GM21786 (cell line): ENCODE measurements at regions not wholly inside any gene's neighbourhood (a gene's known extent, or its start where the extent isn't known, plus 50 kb on each side); places are given as distances from the start of the nearest gene placed in this dataset.

ENCODE experiments used
- ATAC-seq: cut with Tn5 transposase; IDR thresholded peaks from one replicate; pipeline ENCODE4 v1.9.1; 2021; ENCODE audit not compliant: unreplicated experiment

DNA sequence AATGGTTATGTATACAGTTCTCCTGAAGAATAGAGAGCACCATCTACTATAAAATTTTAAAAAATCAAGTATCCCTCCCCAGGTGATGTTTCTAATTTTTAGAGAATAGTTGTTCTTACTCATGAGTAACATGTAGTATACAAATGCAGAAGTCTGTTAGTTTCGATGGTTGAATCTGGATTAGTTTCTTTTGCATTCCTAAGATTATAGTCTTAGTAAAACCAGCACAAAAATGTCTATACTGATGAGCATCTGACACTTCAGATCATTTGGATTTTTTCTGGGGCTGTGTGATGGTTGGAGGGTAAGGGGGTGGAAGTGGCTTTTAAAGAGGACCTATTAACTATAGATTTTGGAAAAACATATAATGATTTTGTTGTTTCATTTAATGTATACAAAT, 167.3 kb upstream of the SGO1 start:
- ATAC-seq, result no peak

GRCh38 chr3:20352546-20353179, 166.7 kb upstream of the SGO1 start:
- no peak for ATAC-seq

DNA sequence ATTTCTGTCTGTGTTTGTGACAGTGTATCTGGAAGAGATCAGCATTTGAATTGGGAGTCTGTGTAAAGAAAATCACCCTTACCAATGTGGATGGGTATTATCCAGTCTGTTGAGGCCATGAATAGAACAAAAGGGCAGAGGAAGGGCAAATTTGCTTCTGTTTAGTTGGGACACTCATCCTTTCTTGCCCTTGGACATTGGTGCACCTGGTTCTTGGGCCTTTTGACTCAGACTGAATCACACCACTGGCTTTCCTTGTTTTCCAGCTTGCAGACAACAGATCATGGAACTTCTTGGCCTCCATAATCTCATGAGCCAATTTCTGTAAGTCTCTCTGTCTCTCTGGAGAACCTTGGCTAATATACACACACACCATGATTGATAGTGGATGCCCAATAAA, 164.4 kb upstream of the SGO1 start:
- no peak for ATAC-seq

- no peak for ATAC-seq
These were observed 160.9 kb upstream of the SGO1 start for GRCh38 chr3:20346916-20347315.

DNA sequence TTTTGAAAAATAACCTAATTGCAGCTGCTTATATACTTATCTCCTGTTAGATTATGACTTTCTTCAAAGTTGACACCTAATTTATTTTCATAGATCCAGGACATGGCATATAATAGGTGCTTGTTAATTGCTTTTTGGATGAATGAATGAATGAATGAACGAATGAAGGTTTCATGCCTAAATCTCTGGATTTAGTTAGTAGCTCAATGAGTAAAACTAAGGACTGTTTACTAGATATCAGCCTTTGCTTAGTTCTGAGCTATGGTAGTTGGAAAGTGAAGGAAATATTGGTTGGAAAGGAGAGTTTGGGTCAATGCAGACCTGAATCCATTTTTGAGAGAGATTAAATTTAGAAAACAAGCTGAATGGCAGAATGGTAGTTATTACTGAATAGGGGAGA, 160.4 kb upstream of the SGO1 start:
- no peak for ATAC-seq

GRCh38 chr3:20344400-20344959, 158.5 kb upstream of the SGO1 start:
- no peak for ATAC-seq

DNA sequence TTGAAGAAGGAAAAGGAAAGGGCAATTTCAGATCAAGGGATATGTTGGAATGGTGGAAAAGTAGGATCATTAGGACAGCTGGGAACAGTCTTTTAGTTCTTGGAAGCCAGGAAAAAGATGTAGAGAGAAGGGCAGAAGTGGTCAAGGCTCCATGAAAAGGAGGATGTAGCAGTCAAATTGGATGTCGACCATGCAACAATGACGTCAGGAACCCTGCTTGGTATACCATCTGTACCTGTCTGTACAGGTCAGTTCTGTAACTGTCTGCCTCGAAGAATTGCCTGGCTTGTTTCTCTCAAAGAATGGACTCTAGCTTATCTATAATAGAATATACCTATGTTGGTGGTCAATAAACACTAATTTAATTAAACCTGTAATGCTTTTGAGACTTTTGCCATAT, 157.8 kb upstream of the SGO1 start:
- no peak for ATAC-seq

- peak; percentile 88 for ATAC-seq
These were observed 154.4 kb upstream of the SGO1 start for GRCh38 chr3:20340324-20340928.

GRCh38 chr3:20336572-20336971, 150.6 kb upstream of the SGO1 start:
- no peak for ATAC-seq

- ATAC-seq, result no peak
These were observed 148.8 kb upstream of the SGO1 start for GRCh38 chr3:20334842-20335241.

DNA sequence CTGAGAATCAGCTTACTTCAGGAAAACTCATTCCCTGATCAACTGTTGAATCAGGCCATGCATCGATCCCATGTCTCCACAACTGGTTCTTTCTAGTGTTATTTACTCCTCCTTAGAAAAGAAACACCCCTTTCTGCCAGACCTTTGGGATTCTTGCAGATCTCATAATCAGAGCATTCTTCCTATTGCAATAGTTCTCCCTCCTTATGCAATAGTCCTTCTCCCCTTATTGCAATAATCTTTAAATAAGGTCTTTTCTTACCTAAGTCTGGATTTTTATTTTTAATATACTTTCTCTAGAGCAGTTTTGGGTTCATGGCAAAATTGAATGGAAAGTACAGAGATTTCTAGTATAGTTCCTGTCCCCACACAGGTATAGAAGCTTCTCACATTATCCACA, 141.9 kb upstream of the SGO1 start:
- ATAC-seq, result no peak

- ATAC-seq, result no peak
These were observed 140.5 kb upstream of the SGO1 start for GRCh38 chr3:20326541-20326940.

DNA sequence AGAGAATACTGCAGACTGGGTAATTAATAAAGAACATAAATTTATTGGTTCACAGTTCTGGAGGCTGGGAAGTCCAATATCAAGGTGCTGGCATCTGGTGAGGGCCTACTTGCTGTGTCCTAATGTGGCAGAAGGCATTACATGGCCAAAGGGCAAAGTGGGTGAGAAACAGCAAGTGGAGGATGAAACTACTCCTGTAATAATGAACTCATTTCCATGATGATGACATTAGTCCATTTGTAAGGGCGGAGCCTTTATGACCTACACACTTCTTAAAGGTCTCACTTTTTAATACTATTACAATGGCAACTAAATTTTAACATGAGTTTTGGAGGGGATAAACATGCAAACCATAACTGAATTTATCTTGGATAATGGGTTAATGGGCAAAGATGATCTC, 139.6 kb upstream of the SGO1 start:
- no peak for ATAC-seq

GRCh38 chr3:20324664-20325478, 138.9 kb upstream of the SGO1 start:
- peak; percentile 99 for ATAC-seq

DNA sequence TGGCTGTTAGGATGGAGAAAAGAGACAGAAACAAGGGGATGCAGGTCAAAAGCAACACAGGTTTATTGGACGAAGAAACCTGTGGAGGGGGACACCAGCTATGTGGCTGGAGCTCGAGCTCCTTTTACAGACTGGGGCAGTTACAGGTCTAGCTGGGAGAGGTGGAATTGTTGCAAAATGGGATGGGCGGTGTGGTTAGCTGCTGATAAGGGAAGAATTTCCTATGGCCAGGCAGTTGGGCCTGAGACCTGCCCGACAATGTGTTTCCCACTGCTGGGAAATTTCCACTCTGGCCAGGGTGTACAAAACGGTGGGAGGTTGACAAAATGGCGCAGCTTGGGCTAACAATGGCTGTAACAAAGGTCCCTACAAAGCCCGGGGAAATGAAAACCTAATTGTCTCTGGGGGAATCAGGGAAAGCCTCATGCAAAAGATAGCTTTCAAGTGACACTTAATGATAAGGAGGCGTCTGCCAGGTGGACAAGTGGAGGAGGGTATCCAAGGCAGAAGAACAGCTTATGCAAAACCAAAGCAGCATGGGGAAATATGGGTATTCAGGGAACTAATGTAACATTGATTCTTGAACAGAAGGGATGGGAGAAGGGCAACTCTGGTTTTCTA, 137.4 kb upstream of the SGO1 start:
- no peak for ATAC-seq

- no peak for ATAC-seq
These were observed 136.1 kb upstream of the SGO1 start for GRCh38 chr3:20322085-20322484.

DNA sequence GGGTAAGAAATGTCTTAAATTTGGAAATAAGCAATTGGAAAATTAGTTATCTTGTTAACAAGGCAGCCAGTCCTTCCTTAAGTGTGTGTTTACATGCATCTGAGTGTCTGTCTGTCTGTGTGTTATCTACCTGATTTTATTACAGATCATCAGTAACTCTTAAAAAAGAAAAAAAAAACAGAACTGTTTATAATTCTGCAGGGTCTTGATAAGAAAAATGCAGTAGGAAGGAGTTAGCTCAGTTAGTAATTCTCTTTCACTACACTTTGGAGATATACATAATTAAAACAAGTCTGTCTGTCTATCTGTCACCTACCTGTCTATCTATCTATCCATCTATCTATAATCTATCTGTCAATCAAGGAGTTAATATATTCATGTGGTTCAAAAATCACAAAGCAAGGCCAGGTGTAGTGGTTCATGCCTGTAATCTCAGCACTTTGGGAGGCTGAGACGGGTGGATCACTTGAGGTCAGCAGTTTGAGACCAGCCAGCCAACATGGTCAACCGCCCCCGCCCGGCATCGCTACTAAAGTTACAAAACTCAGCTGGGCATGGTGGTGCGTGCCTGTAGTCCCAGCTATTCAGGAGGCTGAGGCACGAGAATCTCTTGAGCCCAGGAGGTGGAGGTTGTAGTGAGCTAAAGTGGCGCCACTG, 135.5 kb upstream of the SGO1 start:
- no peak for ATAC-seq

DNA sequence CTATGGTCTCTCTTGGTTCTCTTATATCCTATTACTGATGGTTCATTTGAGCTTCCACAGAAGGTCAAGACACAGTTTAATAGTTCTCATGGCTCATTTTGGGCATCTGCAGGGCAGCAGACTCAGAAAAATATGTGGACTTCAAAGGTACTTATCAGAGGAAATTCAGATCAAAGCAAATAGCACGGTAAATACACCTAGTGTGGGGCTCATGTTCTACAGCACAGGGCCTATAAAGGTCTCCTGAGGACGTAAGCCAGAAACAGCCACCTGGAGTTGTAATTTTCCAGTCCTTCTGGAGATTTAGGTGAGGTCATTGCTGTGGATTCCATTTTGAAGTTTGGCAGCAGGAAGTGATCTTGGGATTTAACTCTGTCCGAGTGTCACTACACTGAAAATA, 134.5 kb upstream of the SGO1 start:
- ATAC-seq, result no peak

DNA sequence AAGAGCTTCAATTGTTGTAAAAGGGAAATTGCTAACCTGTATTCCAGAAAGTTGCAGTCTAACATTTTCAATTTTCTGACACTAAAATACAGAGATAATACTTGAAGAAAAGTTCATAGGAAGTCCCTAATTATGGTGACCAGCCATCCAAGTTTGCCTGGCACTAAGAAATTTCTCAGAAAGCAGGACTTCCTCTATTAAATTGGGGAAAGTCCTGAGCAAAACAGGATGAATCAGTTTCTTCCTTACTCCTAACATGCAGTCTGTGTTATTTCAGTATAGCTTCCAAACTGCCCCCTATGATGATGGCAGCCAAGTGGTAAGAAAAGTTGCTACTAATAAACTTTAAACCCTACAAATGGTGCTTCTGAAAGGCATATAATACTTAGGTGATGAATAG, 133.5 kb upstream of the SGO1 start:
- ATAC-seq, result no peak

DNA sequence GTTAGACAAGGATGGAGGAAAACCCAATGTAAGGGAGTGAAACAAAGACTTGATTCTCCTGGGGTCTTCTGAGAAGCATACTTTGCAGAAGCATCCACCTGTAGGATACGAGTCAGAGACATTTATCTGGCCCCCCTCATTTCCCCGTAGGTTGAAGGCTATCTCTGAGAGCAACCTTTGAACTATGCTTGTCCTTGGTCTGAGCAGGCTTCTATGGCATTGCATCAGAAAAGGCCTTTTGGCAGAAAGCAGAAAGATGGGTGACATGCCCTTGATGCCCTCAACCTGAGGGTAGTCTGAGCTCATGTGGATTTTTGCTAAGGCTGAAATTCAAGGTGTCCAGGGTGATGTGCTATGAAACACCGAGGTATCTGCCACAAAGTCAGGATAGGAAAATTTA, 131.6 kb upstream of the SGO1 start:
- ATAC-seq, result no peak

DNA sequence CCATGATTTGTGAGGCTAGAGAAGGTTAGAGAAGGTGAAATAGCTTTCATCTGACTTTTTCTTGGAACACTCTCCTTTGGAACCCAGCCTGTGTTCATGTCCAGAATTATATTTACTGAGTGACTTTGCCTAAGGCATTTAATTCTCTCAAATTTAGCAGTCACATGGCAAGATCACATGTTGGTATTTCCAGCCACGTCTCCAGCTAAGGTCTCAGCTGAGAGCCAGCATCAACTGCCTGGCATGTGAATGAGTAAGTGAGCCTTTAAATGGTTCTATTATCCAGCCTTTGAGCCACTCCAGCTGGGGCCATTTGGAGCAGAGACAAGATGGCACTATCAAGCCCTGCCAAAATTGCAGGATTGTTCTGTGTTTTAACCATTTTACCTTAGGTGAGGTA, 130.2 kb upstream of the SGO1 start:
- ATAC-seq, result no peak
